HEK293 (cell line): ENCODE measurements at regions not wholly inside any gene's neighbourhood (a gene's known extent, or its start where the extent isn't known, plus 50 kb on each side); places are given as distances from the start of the nearest gene placed in this dataset.

Source experiments
- CTCF ChIA-PET: fragments of 350-600 bp; formaldehyde crosslinking; extraction: SDS; loops from one replicate; lab custom pipeline; 2021; ENCODE audit warnings: antibody characterized with exemption; lab: Yijun Ruan, JAX
- POLR2A ChIA-PET: fragments of 300-600 bp; formaldehyde crosslinking; extraction: SDS; loops from one replicate; lab custom pipeline; 2020; ENCODE audit warnings: antibody characterized with exemption, inconsistent platforms; lab: Yijun Ruan, JAX
- H3K27ac ChIP-seq: fragments of 200-500 bp; sonication (Bioruptor generic); 2 replicates; pipeline ENCODE4 v1.5.1; 2014; ENCODE audit warnings: low read depth, low read length, control low read depth, inconsistent platforms; ENCODE audit errors: extremely low read depth
- H3K36me3 ChIP-seq, 2 experiments: fragments of 200-500 bp in 1 of 2; sonication (Bioruptor generic) in 1 of 2; 1 replicate in 1 of 2; 2 replicates in 1 of 2; pipeline ENCODE4 v1.5.1; 2014 to 2017; ENCODE audit warnings: inconsistent platforms in 2 of 2, low read length in 2 of 2; ENCODE audit not compliant: control insufficient read depth in 2 of 2, insufficient read depth in 1 of 2
- H3K4me1 ChIP-seq: fragments of 200-500 bp; sonication (Bioruptor generic); 2 replicates; pipeline ENCODE4 v1.5.1; 2014; ENCODE audit warnings: mild to moderate bottlenecking, low read length, inconsistent platforms; ENCODE audit not compliant: control insufficient read depth, insufficient read depth
- H3K4me3 ChIP-seq: 2 replicates; pipeline ENCODE4 v1.5.1; 2011; ENCODE audit warnings: low read depth, mild to moderate bottlenecking, control low read depth, low read length, moderate library complexity
- H3K9me3 ChIP-seq: fragments of 200-500 bp; sonication (Bioruptor generic); 2 replicates; pipeline ENCODE4 v1.5.1; 2014; ENCODE audit warnings: low read depth, low read length, inconsistent platforms; ENCODE audit not compliant: control insufficient read depth, insufficient read depth
- BCL11A ChIP-seq: fragments of 450-650 bp; formaldehyde crosslinking; IDR thresholded peaks from 2 replicates; pipeline ENCODE4 v1.5.1; 2016; ENCODE audit warnings: low read depth, missing biosample characterization, missing genetic modification characterization
- HOXD13 ChIP-seq: sonication (generic); formaldehyde crosslinking; IDR thresholded peaks from 2 replicates; pipeline ENCODE4 v1.8.0; 2022; ENCODE audit warnings: missing genetic modification reagents, borderline replicate concordance
- SCRT2 ChIP-seq: fragments of 450-650 bp; formaldehyde crosslinking; IDR thresholded peaks from 2 replicates; pipeline ENCODE4 v1.5.1; 2016; ENCODE audit warnings: missing biosample characterization, missing genetic modification characterization
- ZBTB1 ChIP-seq: fragments of 450-650 bp; formaldehyde crosslinking; IDR thresholded peaks from 2 replicates; pipeline ENCODE4 v1.5.1; 2016; ENCODE audit warnings: missing biosample characterization, missing genetic modification characterization
- ZBTB20 ChIP-seq: fragments of 450-650 bp; formaldehyde crosslinking; IDR thresholded peaks from 2 replicates; pipeline ENCODE4 v1.5.1; 2016; ENCODE audit warnings: missing biosample characterization, missing genetic modification characterization
- ZFP3 ChIP-seq: fragments of 450-650 bp; formaldehyde crosslinking; IDR thresholded peaks from 2 replicates; pipeline ENCODE4 v1.5.1; 2016; ENCODE audit warnings: low read depth, missing biosample characterization, missing genetic modification characterization
- ZFP37 ChIP-seq: fragments of 450-650 bp; formaldehyde crosslinking; IDR thresholded peaks from 2 replicates; pipeline ENCODE4 v1.5.1; 2016; ENCODE audit warnings: missing biosample characterization, missing genetic modification characterization
- ZFP69B ChIP-seq: fragments of 450-650 bp; formaldehyde crosslinking; IDR thresholded peaks from 2 replicates; pipeline ENCODE4 v1.5.1; 2016; ENCODE audit warnings: missing biosample characterization, missing genetic modification characterization
- ZNF133 ChIP-seq: fragments of 450-650 bp; formaldehyde crosslinking; IDR thresholded peaks from 2 replicates; pipeline ENCODE4 v1.5.1; 2016; ENCODE audit warnings: missing biosample characterization, missing genetic modification characterization
- ZNF19 ChIP-seq: fragments of 450-650 bp; formaldehyde crosslinking; IDR thresholded peaks from 2 replicates; pipeline ENCODE4; 2016; ENCODE audit warnings: missing biosample characterization, missing genetic modification characterization, low read depth
- ZNF302 ChIP-seq: fragments of 450-650 bp; formaldehyde crosslinking; IDR thresholded peaks from 2 replicates; pipeline ENCODE4 v1.5.1; 2016; ENCODE audit warnings: missing biosample characterization, missing genetic modification characterization, low read depth
- ZNF510 ChIP-seq: fragments of 450-650 bp; formaldehyde crosslinking; IDR thresholded peaks from 2 replicates; pipeline ENCODE4 v1.5.1; 2018; ENCODE audit warnings: mild to moderate bottlenecking, missing genetic modification characterization, missing biosample characterization; ENCODE audit not compliant: insufficient replicate concordance
- TF ChIP-seq, protein P1 (sequence below): fragments of 450-650 bp; formaldehyde crosslinking; IDR thresholded peaks from 2 replicates; pipeline ENCODE4 v1.5.1; 2016; ENCODE audit warnings: missing biosample characterization, missing genetic modification characterization
- TF ChIP-seq, protein P2 (sequence below): fragments of 450-650 bp; formaldehyde crosslinking; IDR thresholded peaks from 2 replicates; pipeline ENCODE4 v1.5.1; 2017; ENCODE audit warnings: missing biosample characterization, missing genetic modification characterization
- TF ChIP-seq, protein P3 (sequence below): fragments of 450-650 bp; formaldehyde crosslinking; IDR thresholded peaks from 2 replicates; pipeline ENCODE4; 2016; ENCODE audit warnings: missing biosample characterization, missing genetic modification characterization
- TF ChIP-seq, protein P4 (sequence below): fragments of 450-650 bp; formaldehyde crosslinking; IDR thresholded peaks from 2 replicates; pipeline ENCODE4 v1.5.1; 2016; ENCODE audit warnings: missing biosample characterization, missing genetic modification characterization
- TF ChIP-seq, protein P5 (sequence below): fragments of 450-650 bp; formaldehyde crosslinking; IDR thresholded peaks from 2 replicates; pipeline ENCODE4 v1.5.1; 2016; ENCODE audit warnings: missing biosample characterization, missing genetic modification characterization
- TF ChIP-seq, protein P6 (sequence below): fragments of 450-650 bp; formaldehyde crosslinking; IDR thresholded peaks from 2 replicates; pipeline ENCODE4 v1.5.1; 2017; ENCODE audit warnings: missing biosample characterization, missing genetic modification characterization
- TF ChIP-seq, protein P7 (sequence below): fragments of 450-650 bp; formaldehyde crosslinking; IDR thresholded peaks from 2 replicates; pipeline ENCODE4 v1.5.1; 2016; ENCODE audit warnings: missing biosample characterization, missing genetic modification characterization, low read depth

DNA sequence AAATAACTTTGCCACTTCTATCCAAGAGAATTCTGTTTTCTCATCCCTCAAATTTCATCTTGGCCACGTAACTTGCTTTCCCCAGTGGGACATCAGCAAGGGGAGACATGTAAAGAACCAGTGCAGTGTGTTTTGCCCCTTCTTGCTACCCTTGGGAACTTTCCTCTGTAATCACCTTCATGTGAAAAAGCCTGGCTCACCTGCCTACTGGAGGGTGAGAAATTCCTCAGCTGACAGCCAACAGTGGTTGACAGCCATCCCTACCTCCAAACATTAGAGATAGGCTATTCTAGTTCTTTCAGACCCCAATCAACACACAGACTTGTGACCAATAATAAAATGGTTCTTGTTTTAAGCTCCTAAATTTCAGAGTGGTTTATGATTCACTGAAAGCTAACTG lies 333.9 kb upstream of the TBC1D5 start (continued):
- TF ChIP-seq, protein P1, sequence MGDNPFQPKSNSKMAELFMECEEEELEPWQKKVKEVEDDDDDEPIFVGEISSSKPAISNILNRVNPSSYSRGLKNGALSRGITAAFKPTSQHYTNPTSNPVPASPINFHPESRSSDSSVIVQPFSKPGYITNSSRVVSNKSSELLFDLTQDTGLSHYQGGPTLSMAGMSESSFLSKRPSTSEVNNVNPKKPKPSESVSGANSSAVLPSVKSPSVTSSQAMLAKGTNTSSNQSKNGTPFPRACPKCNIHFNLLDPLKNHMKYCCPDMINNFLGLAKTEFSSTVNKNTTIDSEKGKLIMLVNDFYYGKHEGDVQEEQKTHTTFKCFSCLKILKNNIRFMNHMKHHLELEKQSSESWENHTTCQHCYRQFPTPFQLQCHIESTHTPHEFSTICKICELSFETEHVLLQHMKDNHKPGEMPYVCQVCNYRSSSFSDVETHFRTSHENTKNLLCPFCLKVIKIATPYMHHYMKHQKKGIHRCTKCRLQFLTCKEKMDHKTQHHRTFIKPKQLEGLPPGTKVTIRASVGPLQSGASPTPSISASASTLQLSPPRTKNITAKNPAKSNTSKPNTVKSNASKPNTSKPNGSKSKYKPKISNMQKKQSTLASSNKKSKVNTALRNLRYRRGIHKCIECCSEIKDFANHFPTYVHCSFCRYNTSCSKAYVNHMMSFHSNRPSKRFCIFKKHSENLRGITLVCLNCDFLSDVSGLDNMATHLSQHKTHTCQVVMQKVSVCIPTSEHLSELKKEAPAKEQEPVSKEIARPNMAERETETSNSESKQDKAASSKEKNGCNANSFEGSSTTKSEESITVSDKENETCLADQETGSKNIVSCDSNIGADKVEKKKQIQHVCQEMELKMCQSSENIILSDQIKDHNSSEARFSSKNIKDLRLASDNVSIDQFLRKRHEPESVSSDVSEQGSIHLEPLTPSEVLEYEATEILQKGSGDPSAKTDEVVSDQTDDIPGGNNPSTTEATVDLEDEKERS (tag by site-specific recombination), result no peak

DNA sequence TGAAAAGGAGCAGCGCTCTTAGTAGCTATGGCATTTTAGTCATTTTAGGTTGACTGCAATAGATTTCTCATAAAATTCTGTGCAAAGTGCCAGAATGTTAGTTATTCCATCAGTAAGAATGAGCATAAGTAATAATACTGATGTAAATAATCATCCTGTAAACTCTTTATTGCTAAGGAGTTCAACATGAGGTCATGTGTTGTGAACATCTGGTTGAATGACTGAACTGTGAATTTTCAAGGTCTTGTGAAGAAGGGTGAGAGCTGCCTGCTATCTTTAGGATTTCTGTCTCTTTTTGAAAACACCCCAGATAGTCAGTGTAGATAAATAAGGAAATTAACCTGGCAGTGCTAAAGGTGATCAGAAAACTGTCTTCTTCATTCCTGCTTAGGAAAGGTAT lies 333.4 kb upstream of the TBC1D5 start:
- POLR2A ChIA-PET, result no interaction called here
- H3K4me3 ChIP-seq, result no peak overlapping the region
- TF ChIP-seq ZBTB1 (tag by site-specific recombination) (no peak), ZFP37 (tag by site-specific recombination) (no peak), ZBTB20 (tag by site-specific recombination) (peak; percentile 26; the same call in 1 of the 2 replicates)
- TF ChIP-seq, protein P2, sequence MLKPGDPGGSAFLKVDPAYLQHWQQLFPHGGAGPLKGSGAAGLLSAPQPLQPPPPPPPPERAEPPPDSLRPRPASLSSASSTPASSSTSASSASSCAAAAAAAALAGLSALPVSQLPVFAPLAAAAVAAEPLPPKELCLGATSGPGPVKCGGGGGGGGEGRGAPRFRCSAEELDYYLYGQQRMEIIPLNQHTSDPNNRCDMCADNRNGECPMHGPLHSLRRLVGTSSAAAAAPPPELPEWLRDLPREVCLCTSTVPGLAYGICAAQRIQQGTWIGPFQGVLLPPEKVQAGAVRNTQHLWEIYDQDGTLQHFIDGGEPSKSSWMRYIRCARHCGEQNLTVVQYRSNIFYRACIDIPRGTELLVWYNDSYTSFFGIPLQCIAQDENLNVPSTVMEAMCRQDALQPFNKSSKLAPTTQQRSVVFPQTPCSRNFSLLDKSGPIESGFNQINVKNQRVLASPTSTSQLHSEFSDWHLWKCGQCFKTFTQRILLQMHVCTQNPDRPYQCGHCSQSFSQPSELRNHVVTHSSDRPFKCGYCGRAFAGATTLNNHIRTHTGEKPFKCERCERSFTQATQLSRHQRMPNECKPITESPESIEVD (tag by site-specific recombination), result peak; percentile 36; the same call in 1 of the 2 replicates
- TF ChIP-seq, protein P3, sequence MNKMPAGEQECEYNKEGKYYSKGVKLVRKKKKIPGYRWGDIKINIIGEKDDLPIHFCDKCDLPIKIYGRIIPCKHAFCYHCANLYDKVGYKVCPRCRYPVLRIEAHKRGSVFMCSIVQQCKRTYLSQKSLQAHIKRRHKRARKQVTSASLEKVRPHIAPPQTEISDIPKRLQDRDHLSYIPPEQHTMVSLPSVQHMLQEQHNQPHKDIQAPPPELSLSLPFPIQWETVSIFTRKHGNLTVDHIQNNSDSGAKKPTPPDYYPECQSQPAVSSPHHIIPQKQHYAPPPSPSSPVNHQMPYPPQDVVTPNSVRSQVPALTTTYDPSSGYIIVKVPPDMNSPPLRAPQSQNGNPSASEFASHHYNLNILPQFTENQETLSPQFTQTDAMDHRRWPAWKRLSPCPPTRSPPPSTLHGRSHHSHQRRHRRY (tag by site-specific recombination), result no peak
- TF ChIP-seq, protein P4, sequence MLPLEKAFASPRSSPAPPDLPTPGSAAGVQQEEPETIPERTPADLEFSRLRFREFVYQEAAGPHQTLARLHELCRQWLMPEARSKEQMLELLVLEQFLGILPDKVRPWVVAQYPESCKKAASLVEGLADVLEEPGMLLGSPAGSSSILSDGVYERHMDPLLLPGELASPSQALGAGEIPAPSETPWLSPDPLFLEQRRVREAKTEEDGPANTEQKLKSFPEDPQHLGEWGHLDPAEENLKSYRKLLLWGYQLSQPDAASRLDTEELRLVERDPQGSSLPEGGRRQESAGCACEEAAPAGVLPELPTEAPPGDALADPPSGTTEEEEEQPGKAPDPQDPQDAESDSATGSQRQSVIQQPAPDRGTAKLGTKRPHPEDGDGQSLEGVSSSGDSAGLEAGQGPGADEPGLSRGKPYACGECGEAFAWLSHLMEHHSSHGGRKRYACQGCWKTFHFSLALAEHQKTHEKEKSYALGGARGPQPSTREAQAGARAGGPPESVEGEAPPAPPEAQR (tag by site-specific recombination), result no peak
- TF ChIP-seq, all 188 proteins: peak for 2
- Histone ChIP-seq H3K9me3 (no peaks in the 10 kb centered on the region), H3K27ac (no peak overlapping the region), H3K4me1 (peaks cover 9% of the 10 kb centered on the region; the same call in 1 of the 2 replicates), H3K36me3 (no peaks in the 10 kb centered on the region)
- CTCF ChIA-PET, result no interaction called here

DNA sequence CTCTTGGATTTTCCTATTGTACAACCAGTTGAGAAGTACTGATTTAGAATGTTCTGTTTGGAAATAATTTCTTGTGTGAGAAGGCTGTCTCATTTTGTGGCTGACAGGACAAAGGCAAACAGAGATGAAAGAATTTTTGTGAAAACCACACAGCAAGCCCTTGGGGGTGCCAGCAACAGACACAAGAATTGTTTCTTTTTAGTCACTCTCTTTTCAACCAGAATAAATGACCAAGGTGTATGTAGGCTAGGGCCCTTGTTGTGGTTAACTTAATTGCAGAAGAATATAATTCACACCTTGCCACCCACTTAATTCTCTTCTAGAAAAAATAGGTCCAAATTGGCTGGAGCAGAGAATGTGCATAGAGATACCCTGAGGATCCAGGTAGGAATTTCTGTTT lies 329.4 kb upstream of the TBC1D5 start:
- CTCF ChIA-PET, result interaction anchor here (0.6 kb wide), 1 partner anchor 425 kb away, joined by 3 read pairs; no protein-coding TSS in a partner anchor
- H3K4me3 ChIP-seq, result no peak overlapping the region
- H3K27ac ChIP-seq, result no peak overlapping the region
- H3K36me3 ChIP-seq, result no peaks in the 10 kb centered on the region
- H3K4me1 ChIP-seq, result no peaks in the 10 kb centered on the region
- POLR2A ChIA-PET, result no interaction called here
- no peaks in the 10 kb centered on the region for H3K9me3 ChIP-seq
- no peak for TF ChIP-seq ZFP69B (tag by site-specific recombination)
- TF ChIP-seq ZNF19, result no peak
- TF ChIP-seq, protein P5, sequence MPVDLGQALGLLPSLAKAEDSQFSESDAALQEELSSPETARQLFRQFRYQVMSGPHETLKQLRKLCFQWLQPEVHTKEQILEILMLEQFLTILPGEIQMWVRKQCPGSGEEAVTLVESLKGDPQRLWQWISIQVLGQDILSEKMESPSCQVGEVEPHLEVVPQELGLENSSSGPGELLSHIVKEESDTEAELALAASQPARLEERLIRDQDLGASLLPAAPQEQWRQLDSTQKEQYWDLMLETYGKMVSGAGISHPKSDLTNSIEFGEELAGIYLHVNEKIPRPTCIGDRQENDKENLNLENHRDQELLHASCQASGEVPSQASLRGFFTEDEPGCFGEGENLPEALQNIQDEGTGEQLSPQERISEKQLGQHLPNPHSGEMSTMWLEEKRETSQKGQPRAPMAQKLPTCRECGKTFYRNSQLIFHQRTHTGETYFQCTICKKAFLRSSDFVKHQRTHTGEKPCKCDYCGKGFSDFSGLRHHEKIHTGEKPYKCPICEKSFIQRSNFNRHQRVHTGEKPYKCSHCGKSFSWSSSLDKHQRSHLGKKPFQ (tag by site-specific recombination), result no peak
- TF ChIP-seq, protein P6, sequence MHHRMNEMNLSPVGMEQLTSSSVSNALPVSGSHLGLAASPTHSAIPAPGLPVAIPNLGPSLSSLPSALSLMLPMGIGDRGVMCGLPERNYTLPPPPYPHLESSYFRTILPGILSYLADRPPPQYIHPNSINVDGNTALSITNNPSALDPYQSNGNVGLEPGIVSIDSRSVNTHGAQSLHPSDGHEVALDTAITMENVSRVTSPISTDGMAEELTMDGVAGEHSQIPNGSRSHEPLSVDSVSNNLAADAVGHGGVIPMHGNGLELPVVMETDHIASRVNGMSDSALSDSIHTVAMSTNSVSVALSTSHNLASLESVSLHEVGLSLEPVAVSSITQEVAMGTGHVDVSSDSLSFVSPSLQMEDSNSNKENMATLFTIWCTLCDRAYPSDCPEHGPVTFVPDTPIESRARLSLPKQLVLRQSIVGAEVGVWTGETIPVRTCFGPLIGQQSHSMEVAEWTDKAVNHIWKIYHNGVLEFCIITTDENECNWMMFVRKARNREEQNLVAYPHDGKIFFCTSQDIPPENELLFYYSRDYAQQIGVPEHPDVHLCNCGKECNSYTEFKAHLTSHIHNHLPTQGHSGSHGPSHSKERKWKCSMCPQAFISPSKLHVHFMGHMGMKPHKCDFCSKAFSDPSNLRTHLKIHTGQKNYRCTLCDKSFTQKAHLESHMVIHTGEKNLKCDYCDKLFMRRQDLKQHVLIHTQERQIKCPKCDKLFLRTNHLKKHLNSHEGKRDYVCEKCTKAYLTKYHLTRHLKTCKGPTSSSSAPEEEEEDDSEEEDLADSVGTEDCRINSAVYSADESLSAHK (tag by site-specific recombination), result no peak
- TF ChIP-seq ZNF510 (tag by site-specific recombination), result no peak
- TF ChIP-seq SCRT2 (tag by site-specific recombination), result no peak
- TF ChIP-seq BCL11A (tag by site-specific recombination), result no peak
- TF ChIP-seq, protein P7, sequence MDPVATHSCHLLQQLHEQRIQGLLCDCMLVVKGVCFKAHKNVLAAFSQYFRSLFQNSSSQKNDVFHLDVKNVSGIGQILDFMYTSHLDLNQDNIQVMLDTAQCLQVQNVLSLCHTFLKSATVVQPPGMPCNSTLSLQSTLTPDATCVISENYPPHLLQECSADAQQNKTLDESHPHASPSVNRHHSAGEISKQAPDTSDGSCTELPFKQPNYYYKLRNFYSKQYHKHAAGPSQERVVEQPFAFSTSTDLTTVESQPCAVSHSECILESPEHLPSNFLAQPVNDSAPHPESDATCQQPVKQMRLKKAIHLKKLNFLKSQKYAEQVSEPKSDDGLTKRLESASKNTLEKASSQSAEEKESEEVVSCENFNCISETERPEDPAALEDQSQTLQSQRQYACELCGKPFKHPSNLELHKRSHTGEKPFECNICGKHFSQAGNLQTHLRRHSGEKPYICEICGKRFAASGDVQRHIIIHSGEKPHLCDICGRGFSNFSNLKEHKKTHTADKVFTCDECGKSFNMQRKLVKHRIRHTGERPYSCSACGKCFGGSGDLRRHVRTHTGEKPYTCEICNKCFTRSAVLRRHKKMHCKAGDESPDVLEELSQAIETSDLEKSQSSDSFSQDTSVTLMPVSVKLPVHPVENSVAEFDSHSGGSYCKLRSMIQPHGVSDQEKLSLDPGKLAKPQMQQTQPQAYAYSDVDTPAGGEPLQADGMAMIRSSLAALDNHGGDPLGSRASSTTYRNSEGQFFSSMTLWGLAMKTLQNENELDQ (tag by site-specific recombination), result no peak
- TF ChIP-seq ZNF302 (tag by site-specific recombination), result no peak
- TF ChIP-seq ZNF133 (tag by site-specific recombination), result no peak
- TF ChIP-seq HOXD13 (CRISPR knock-in tag), result no peak
- TF ChIP-seq ZFP3 (tag by site-specific recombination), result no peak
